Neural crest cell (in vitro differentiated cells): ENCODE measurements at regions not wholly inside any gene's neighbourhood (a gene's known extent, or its start where the extent isn't known, plus 50 kb on each side); places are given as distances from the start of the nearest gene placed in this dataset.
A peak's percentile ranks its signal among the peaks of the same experiment; 100 is the strongest.

Experiments
- DNase-seq: peaks from one replicate; pipeline ENCODE4 v3.0.0; 2021; ENCODE audit warnings: low read depth, mixed read lengths, low spot score
- H3K27ac Mint-ChIP-seq: one replicate; pipeline ENCODE4 v1.8.0; 2021; ENCODE audit warnings: mild to moderate bottlenecking, mixed read lengths; ENCODE audit not compliant: unreplicated experiment
- H3K27me3 Mint-ChIP-seq: 2 replicates; pipeline ENCODE4 v1.8.0; 2021; ENCODE audit warnings: low read depth, mild to moderate bottlenecking, mixed read lengths
- H3K36me3 Mint-ChIP-seq: 2 replicates; pipeline ENCODE4 v1.8.0; 2021; ENCODE audit warnings: low read depth, mild to moderate bottlenecking, mixed read lengths
- H3K4me1 Mint-ChIP-seq: 2 replicates; pipeline ENCODE4 v1.8.0; 2021; ENCODE audit warnings: mixed read lengths
- H3K4me3 Mint-ChIP-seq: one replicate; pipeline ENCODE4 v1.8.0; 2021; ENCODE audit warnings: mild to moderate bottlenecking, mixed read lengths
- H3K9me3 Mint-ChIP-seq: 2 replicates; pipeline ENCODE4 v1.8.0; 2021; ENCODE audit warnings: mixed read lengths
- TF ChIP-seq, protein P1 (sequence below): fragments of 200-600 bp; sonication (generic); conservative IDR thresholded peaks from 2 replicates; pipeline ENCODE4 v1.5.0; 2021; ENCODE audit warnings: antibody characterized with exemption, mild to moderate bottlenecking

DNA sequence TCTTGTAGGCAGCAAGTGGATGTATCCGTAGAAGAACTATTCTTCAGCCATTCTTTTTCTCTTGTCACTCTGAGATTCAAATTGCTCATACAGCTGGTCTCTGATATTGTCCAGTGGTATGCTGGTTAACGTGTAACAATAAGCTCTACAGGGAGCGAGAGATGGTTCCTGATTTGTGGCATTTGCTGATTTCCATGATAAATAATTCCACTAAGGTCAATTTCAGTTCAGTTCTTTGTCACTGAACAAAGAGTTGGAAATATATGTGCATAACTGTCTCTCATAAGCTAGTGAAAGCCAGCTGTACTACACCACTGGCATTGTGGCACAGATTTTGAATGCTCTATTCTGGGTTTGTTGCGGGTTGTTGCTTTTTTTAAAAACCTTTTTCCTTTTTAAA, 131.7 kb downstream of the MTHFS start:
- Mint-ChIP-seq H3K4me1 (peaks cover 8% of the 10 kb centered on the region), H3K27me3 (no peaks in the 10 kb centered on the region), H3K9me3 (peaks cover 9% of the 10 kb centered on the region), H3K36me3 (no peaks in the 10 kb centered on the region), H3K27ac (no peak overlapping the region), H3K4me3 (no peak overlapping the region)
- no peak for DNase-seq
- TF ChIP-seq, protein P1, sequence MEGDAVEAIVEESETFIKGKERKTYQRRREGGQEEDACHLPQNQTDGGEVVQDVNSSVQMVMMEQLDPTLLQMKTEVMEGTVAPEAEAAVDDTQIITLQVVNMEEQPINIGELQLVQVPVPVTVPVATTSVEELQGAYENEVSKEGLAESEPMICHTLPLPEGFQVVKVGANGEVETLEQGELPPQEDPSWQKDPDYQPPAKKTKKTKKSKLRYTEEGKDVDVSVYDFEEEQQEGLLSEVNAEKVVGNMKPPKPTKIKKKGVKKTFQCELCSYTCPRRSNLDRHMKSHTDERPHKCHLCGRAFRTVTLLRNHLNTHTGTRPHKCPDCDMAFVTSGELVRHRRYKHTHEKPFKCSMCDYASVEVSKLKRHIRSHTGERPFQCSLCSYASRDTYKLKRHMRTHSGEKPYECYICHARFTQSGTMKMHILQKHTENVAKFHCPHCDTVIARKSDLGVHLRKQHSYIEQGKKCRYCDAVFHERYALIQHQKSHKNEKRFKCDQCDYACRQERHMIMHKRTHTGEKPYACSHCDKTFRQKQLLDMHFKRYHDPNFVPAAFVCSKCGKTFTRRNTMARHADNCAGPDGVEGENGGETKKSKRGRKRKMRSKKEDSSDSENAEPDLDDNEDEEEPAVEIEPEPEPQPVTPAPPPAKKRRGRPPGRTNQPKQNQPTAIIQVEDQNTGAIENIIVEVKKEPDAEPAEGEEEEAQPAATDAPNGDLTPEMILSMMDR: no peak

DNA sequence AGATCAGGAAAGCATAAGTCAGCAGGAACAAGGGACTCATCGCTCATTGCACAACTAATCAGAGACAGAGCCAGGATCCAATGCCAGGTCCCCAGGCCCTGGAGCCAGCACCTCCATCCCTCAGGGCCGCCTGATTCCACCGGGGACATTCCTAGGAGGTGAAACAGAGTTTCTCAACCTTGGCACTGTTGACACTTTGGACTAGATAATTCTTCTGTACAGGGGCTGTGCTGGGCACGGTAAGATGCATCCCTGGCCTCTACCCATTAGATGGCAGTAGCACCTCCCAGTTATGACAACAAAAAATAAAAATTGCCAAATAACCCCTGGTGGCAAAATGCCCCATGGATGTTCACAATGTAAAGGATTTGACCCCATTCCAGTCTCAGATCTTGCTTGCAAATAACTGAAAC, 127.7 kb downstream of the MTHFS start:
- TF ChIP-seq, protein P1: peak; percentile 40
- Mint-ChIP-seq H3K4me3 (no peak overlapping the region), H3K27me3 (no peaks in the 10 kb centered on the region), H3K9me3 (peaks cover 4% of the 10 kb centered on the region), H3K4me1 (peaks cover 8% of the 10 kb centered on the region), H3K27ac (no peak overlapping the region), H3K36me3 (no peaks in the 10 kb centered on the region)
- no peak for DNase-seq

DNA sequence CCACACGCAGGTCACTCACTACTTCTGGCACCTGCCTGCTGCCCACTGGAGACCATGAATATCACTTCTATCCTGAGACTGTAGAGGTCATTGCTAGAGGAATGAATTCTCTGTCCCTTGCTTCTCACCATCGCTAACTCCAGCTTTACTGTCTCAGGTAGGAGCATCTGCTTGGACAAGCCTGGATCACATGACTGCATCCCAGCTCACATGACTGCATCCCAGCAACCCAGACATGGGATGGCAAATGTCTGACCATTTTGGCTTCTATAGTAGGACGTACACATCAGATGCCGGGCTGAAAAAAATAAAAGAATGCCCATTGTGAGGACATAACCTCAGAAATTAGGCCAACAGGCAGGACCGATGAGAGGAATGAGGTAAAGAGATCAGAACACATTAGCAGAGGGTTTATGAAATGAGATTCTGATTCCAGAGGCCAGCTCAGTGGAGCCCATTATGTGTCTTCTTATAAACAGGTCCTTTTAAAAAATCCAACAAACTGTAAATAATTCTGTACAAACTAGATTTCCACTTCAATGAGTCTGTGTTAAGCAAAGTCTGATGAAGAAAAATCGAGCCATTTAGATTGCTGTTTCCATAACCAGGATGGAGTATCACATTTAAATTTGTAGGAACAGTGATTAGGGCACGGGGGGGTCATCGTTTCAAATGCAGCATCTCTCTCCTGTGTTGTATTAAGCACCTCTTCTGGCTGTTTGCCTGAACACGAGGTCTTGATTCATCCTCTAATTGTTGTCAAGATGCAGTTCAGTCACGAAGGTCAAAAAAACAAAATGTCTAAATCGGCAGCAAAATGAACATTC, 126.7 kb downstream of the MTHFS start:
- H3K27ac Mint-ChIP-seq: peak overlapping the region; percentile 77
- H3K4me3 Mint-ChIP-seq: no peak overlapping the region
- no peaks in the 10 kb centered on the region for H3K9me3 Mint-ChIP-seq
- TF ChIP-seq, protein P1: no peak
- peaks cover 5% of the 10 kb centered on the region for H3K4me1 Mint-ChIP-seq
- no peaks in the 10 kb centered on the region for H3K36me3 Mint-ChIP-seq
- DNase-seq: no peak
- no peaks in the 10 kb centered on the region for H3K27me3 Mint-ChIP-seq

DNA sequence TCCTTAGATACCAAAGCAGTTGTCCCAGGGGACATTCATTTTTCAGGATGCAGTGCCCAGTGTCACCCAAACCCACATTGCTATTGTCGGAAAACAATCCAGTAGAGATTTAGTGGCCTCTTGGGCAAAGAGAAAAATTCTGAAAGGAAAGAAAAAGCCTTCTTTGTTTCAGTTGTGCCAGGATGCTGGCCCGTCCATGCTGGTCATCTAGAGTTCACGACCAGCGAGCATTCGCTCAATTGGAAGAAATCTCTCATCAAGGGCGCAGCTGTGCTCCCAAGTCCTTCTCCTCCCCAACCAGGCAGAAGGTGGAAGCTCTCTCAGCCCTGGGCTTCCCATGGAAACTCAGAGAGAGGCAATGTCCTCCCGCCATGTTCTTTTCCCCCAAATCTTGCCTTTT, 123.7 kb downstream of the MTHFS start:
- Mint-ChIP-seq H3K36me3 (no peaks in the 10 kb centered on the region), H3K4me1 (no peaks in the 10 kb centered on the region), H3K27ac (peak overlapping the region; percentile 8), H3K9me3 (no peaks in the 10 kb centered on the region), H3K27me3 (no peaks in the 10 kb centered on the region), H3K4me3 (no peak overlapping the region)
- TF ChIP-seq, protein P1: no peak
- DNase-seq: no peak

DNA sequence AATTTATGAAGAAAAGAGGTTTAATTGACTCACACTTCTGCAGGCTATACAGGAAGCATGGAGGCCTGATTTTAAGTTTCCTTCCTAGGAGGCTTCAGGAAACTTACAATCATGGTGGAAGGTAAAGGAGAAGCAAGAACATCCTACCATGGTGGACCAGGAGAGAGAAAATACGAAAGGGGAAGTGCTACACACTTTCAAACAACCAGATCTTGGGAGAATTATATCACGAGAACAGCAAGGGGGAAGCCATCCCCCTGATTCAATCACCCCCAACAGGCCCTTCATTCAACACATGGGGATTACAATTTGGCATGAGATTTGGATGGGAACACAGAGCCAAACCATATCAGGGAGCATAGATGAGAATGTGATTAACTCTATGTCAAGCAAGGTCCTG, 121.0 kb downstream of the MTHFS start:
- no peaks in the 10 kb centered on the region for H3K9me3 Mint-ChIP-seq
- no peak overlapping the region for H3K27ac Mint-ChIP-seq
- H3K27me3 Mint-ChIP-seq: no peaks in the 10 kb centered on the region
- no peaks in the 10 kb centered on the region for H3K36me3 Mint-ChIP-seq
- H3K4me1 Mint-ChIP-seq: no peaks in the 10 kb centered on the region
- no peak for DNase-seq
- H3K4me3 Mint-ChIP-seq: no peak overlapping the region
- TF ChIP-seq, protein P1: no peak
